HL-60 (cell line): ENCODE measurements at regions not wholly inside any gene's neighbourhood (a gene's known extent, or its start where the extent isn't known, plus 50 kb on each side); places are given as distances from the start of the nearest gene placed in this dataset.

Source experiments
- DNase-seq, 2 experiments: peaks; one replicate each; pipeline ENCODE4 v3.0.0-alpha.2; 2010 to 2020; ENCODE audit warnings: low read depth in 1 of 2, low spot score in 1 of 2
- H3K27ac ChIP-seq: fragments of 250-450 bp; sonication (Bioruptor Pico); replicated peaks from 2 replicates; pipeline ENCODE4 v1.5.1; 2020; ENCODE audit warnings: mild to moderate bottlenecking, moderate library complexity
- H3K27me3 ChIP-seq: fragments of 250-450 bp; sonication (Bioruptor Pico); 2 replicates; pipeline ENCODE4 v1.5.1; 2021; ENCODE audit warnings: mild to moderate bottlenecking, moderate library complexity; ENCODE audit not compliant: insufficient read depth, poor library complexity, severe bottlenecking
- H3K4me3 ChIP-seq: replicated peaks from 2 replicates; pipeline ENCODE4 v1.5.1; 2011; ENCODE audit warnings: mild to moderate bottlenecking, control low read depth, low read length; ENCODE audit not compliant: insufficient read depth
- GABPA ChIP-seq: IDR thresholded peaks from 2 replicates; pipeline ENCODE4 v1.6.1; 2012; ENCODE audit warnings: low read depth
- POLR2AphosphoS5 ChIP-seq: IDR thresholded peaks from 2 replicates; pipeline ENCODE4 v1.6.1; 2012; ENCODE audit warnings: low read depth
- SPI1 ChIP-seq: IDR thresholded peaks from 2 replicates; pipeline ENCODE4 v1.6.1; 2012; ENCODE audit warnings: low read depth, mild to moderate bottlenecking, borderline replicate concordance
- TF ChIP-seq, protein P1 (sequence below): IDR thresholded peaks from one replicate; pipeline ENCODE4 v1.5.1; 2011; ENCODE audit warnings: low read length, control low read depth, inconsistent platforms; ENCODE audit not compliant: insufficient read depth
- TF ChIP-seq, protein P2 (sequence below): IDR thresholded peaks from 2 replicates; pipeline ENCODE4 v1.6.1; 2012; ENCODE audit warnings: low read depth; ENCODE audit not compliant: insufficient replicate concordance

DNA sequence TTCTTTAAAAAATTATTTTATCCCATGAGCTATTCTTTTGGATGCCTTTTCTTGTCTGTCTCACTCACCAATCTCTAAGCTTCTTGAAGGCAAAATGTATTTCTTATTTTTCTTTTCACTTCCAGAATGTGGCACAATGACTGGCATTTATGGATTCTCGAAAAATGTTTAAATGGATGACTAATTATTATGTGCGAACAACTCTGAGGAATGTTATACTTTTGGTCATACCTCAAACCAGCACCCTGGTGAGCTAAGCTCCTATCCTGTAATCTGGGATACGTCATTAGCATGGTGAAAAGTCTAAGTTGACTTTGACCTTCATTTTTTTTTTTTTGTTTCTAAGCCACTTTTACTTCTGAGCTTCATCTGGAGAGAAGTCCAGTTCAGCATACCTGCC, 214.0 kb upstream of the CEP162 start:
- TF ChIP-seq POLR2AphosphoS5 = no peak
- TF ChIP-seq, protein P1, sequence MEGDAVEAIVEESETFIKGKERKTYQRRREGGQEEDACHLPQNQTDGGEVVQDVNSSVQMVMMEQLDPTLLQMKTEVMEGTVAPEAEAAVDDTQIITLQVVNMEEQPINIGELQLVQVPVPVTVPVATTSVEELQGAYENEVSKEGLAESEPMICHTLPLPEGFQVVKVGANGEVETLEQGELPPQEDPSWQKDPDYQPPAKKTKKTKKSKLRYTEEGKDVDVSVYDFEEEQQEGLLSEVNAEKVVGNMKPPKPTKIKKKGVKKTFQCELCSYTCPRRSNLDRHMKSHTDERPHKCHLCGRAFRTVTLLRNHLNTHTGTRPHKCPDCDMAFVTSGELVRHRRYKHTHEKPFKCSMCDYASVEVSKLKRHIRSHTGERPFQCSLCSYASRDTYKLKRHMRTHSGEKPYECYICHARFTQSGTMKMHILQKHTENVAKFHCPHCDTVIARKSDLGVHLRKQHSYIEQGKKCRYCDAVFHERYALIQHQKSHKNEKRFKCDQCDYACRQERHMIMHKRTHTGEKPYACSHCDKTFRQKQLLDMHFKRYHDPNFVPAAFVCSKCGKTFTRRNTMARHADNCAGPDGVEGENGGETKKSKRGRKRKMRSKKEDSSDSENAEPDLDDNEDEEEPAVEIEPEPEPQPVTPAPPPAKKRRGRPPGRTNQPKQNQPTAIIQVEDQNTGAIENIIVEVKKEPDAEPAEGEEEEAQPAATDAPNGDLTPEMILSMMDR = no peak
- TF ChIP-seq, protein P2, sequence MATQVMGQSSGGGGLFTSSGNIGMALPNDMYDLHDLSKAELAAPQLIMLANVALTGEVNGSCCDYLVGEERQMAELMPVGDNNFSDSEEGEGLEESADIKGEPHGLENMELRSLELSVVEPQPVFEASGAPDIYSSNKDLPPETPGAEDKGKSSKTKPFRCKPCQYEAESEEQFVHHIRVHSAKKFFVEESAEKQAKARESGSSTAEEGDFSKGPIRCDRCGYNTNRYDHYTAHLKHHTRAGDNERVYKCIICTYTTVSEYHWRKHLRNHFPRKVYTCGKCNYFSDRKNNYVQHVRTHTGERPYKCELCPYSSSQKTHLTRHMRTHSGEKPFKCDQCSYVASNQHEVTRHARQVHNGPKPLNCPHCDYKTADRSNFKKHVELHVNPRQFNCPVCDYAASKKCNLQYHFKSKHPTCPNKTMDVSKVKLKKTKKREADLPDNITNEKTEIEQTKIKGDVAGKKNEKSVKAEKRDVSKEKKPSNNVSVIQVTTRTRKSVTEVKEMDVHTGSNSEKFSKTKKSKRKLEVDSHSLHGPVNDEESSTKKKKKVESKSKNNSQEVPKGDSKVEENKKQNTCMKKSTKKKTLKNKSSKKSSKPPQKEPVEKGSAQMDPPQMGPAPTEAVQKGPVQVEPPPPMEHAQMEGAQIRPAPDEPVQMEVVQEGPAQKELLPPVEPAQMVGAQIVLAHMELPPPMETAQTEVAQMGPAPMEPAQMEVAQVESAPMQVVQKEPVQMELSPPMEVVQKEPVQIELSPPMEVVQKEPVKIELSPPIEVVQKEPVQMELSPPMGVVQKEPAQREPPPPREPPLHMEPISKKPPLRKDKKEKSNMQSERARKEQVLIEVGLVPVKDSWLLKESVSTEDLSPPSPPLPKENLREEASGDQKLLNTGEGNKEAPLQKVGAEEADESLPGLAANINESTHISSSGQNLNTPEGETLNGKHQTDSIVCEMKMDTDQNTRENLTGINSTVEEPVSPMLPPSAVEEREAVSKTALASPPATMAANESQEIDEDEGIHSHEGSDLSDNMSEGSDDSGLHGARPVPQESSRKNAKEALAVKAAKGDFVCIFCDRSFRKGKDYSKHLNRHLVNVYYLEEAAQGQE = no peak
- no peak for TF ChIP-seq SPI1
- no peak for TF ChIP-seq GABPA
- no peak overlapping the region for H3K4me3 ChIP-seq
- H3K27ac ChIP-seq = no peak overlapping the region
- no peaks in the 10 kb centered on the region for H3K27me3 ChIP-seq
- no peak for DNase-seq

DNA sequence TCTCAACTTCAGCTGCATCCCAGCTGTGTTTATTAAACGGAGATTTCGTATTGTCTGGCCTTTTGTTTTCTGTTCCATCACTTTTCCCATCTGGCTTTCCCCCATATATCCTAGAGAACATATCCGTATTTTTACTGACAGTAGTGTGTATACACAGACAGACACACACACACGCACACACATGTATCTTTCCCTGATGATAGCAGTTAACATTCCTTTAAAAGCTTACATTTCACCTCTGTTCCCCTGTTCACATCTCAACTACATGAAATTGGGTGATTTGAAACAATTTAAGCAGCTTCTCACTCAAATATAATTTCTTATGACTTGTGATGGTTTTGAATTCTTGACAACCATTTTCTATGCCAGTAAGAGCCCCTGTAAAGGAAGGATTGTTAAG, 207.1 kb upstream of the CEP162 start:
- DNase-seq = no peak
- TF ChIP-seq, protein P2 = no peak
- TF ChIP-seq SPI1 (no peak), POLR2AphosphoS5 (no peak), GABPA (no peak)
- TF ChIP-seq, protein P1 = no peak
- Histone ChIP-seq H3K27me3 (no peaks in the 10 kb centered on the region), H3K27ac (no peak overlapping the region), H3K4me3 (no peak overlapping the region)

DNA sequence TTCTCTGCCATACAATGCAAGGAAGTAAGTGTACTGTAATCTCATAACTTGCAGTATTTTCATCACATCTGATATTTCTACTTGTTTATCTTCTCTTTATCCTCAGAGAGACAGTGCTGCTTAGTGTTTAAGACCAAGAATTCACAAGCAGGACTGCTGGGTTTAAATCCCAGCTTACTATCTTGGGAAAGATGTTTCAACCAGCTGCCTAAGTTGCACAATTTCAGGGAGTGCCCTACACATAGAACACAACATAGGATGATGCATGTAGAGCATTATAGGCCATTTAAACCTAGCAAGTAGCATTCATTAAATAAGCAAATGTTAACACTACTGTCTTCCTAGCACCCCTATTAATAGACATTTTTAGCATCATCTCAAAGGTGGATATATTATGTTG, 205.2 kb upstream of the CEP162 start:
- DNase-seq = no peak
- no peak overlapping the region for H3K27ac ChIP-seq

More for the DNA sequence above, 205.2 kb upstream of the CEP162 start:
- TF ChIP-seq, protein P1 = no peak
- no peak for TF ChIP-seq POLR2AphosphoS5
- TF ChIP-seq, protein P2 = no peak
- no peak for TF ChIP-seq SPI1
- TF ChIP-seq GABPA = no peak
- Histone ChIP-seq H3K4me3 (no peak overlapping the region), H3K27me3 (no peaks in the 10 kb centered on the region)
